ENCODE measurements at regions not wholly inside any gene's neighbourhood (a gene's known extent, or its start where the extent isn't known, plus 50 kb on each side); places are given as distances from the start of the nearest gene placed in this dataset.
"Not testable (repeated sequence)": the region's sequence is repeated elsewhere in the genome, so short reads cannot be mapped to it uniquely, and the experiment has no call there.

GRCh38 chr12:9449181-9449580 is 158.5 kb downstream of the KLRB1 start:
- peak; percentile 41 for DNase-seq

GRCh38 chr12:9448648-9449047 is 159.1 kb downstream of the KLRB1 start:
- DNase-seq = peak; percentile 86

DNA sequence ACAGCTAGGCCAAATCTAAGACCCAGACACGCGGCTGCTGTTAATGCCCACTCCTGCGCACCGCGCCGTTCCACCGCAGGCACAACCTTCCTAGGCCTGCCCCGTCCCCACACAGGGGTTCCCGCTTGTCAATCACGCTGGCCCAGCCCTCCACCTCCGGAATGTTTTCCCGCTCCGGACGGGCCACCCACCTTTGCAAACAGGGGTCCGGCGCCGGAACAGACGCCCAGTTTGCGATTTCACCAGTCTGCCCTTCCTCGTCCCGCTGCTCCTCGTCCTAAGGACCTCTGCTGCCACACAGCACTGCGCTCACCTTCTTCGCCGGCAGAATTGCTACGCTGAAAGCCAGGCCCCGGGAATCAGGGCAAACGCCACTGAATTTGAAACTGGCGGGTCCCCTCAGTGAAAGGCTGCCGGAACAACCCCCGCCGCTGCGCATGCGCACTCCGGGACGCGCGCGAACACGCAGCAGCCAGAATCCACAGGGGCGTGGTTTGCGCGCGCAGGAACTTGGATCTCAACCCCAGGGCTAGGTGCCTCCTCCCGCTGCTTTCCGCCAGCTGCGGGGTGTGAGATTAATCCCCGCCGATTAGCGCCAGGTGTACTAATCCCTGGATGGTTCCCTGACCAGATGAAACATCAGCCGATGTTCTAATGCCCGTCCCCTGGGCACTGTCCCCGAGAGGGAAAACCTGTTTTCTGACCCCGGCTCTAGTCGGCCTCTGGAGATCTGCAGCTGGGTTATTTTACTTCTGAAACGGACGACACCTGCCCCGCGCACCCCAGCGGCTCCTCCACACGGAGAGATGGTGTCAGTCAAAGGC is 159.7 kb downstream of the KLRB1 start:
- DNase-seq = peak; percentile 97

- DNase-seq = not testable (repeated sequence)
Observed at GRCh38 chr12:9446883-9447761, 160.6 kb downstream of the KLRB1 start.

DNA sequence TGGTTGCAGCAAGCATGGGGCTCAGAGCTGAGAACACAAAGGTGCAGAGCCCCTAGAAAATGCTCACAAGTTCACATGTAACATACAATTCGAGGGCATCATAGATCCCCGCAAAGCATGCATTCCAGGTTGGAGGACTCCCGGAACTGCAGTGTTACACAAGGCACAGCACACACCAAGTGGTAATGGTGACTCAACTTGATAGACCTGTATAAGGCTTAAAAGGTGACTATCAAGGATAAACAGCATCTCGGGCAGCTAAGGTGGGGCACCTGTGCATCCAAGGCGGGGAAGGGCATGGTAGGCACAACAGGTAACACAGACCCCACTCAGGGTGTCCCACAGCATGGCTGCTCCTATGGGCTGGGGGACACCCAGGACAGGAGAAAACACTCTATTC is 167.3 kb downstream of the KLRB1 start:
- not testable (repeated sequence) for DNase-seq

GRCh38 chr12:9435682-9436081 is 172.0 kb downstream of the KLRB1 start:
- not testable (repeated sequence) for DNase-seq

DNA sequence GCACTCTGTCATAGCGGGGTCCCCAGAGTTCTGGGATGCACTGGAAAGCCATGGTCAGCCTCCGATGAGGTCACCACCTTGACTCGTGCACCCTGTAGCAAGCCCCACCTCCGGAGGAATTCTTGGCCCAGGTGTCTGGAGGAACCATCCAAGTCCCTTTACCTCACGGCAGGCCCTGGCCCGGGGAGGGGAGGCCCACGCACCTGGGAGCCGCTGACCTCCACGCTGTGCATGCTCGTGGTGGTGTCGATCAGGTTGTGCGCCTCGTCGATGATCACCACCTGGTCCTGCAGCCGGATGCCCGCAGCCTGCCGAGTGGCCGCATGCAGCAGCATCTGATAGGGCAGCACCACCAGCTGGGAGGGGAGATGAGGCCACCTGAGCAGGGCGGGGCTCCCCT is 177.3 kb downstream of the KLRB1 start:
- DNase-seq = not testable (repeated sequence)

- DNase-seq = not testable (repeated sequence)
Observed at GRCh38 chr12:9428856-9429255, 178.9 kb downstream of the KLRB1 start.

- DNase-seq = not testable (repeated sequence)
Observed at GRCh38 chr12:9425429-9425828, 182.3 kb downstream of the KLRB1 start.

DNA sequence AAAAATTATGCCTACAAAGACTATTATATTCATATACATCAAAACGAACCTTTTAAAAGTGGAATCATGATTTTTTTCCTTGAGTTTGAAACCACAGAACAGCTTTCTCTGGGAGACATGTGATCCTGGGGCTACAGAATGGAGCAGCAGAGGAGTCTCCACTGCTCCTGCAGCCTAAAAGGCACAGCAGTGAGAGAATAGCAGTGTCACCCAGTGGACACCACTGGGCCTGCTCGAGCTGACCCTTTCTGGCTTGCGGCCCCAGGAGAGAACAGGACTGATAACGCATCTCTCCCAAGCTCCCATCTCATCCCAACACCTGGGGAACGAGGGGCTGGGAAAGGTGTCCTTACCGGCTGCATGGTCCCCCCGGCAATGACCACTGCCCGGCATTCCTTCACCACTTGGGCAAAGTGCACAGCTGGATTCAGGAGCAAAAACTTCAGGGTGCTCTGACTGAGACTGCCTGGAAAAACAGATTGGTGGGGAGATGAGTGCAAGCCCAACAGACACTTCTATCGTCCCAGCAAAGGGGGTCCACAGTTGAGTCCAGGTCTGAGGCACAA is 183.5 kb downstream of the KLRB1 start:
- not testable (repeated sequence) for DNase-seq

DNA sequence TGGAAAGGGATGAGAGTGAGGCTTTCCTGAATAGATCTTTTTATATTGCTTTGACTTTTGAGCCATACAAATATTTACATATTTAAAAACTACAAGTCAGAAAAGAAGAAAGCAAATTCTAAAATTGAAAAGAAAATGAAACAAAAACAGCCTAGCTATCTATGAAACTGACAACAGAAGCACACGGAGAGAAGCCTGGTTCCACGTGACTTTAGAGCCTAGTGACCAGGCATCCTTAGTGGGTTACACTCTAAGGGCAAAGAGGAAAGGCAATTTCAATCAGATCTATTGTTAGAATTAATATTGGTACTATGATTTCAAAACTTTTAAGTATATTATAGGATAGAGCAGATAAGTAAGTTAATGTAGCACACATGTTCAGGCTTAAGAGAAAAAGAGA is 185.0 kb downstream of the KLRB1 start:
- DNase-seq = not testable (repeated sequence)

- DNase-seq = not testable (repeated sequence)
Observed at GRCh38 chr12:9421520-9422086, 186.1 kb downstream of the KLRB1 start.

DNA sequence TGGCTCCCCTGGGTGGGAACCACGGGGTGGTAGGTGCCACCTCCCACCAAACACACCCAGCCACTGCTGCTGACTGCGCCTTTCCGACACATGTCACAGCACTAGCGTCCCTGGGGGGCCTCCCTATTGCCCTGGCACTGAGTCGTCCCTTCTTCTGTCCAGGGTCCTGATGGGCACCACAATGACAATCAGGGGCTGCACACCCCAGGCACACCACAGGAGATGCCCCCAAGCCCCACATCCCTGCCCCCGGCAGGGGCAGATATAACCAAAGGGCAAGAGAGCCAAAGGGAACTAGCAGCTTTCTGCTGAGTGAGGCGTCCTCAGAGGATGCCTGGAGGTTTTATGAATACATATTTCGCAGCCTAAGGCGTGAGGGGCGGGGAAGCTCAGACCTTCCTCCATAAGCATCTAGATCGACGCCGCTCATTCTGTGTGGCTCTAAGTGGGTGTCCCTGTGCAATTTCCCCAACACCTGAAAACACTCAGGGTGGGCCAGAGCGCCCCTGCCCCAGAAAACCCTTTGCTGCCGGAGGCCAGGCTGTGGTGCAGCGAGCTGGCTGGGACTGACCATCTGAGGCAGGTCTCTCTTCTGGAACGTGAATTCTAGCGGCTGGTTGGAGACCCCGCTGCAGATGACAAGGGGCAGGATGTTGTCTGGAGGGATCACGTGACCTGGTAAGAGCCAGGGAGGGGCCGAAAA is 186.7 kb downstream of the KLRB1 start:
- DNase-seq = peak; percentile 27

- DNase-seq = not testable (repeated sequence)
Observed at GRCh38 chr12:9418669-9419041, 189.1 kb downstream of the KLRB1 start.

- DNase-seq = not testable (repeated sequence)
Observed at GRCh38 chr12:9417947-9418668, 189.6 kb downstream of the KLRB1 start.

- DNase-seq = not testable (repeated sequence)
Observed at GRCh38 chr12:9417341-9417740, 190.4 kb downstream of the KLRB1 start.

GRCh38 chr12:9416346-9416745 is 191.4 kb downstream of the KLRB1 start:
- DNase-seq = not testable (repeated sequence)

- not testable (repeated sequence) for DNase-seq
Observed at GRCh38 chr12:9415898-9416297, 191.8 kb downstream of the KLRB1 start.

DNA sequence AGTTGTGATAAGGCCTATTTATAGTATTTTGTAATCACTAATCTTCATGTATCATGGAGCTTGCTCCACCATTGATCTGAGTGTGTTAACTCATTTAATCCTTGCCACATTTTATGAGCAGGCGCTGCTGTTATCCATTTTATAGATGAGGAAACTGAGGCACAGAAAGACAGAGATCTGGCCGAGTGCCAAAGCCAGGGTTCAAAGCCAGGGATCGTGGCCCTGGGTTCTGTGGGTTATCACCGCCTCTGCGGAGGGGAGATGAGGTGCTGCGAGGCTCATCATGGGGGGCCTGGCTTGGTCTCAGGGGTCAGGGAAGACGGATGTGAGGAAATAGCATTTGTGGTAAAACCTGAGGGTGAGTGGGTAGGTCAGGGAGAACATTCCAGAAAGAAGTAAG is 193.9 kb downstream of the KLRB1 start:
- DNase-seq = not testable (repeated sequence)

DNA sequence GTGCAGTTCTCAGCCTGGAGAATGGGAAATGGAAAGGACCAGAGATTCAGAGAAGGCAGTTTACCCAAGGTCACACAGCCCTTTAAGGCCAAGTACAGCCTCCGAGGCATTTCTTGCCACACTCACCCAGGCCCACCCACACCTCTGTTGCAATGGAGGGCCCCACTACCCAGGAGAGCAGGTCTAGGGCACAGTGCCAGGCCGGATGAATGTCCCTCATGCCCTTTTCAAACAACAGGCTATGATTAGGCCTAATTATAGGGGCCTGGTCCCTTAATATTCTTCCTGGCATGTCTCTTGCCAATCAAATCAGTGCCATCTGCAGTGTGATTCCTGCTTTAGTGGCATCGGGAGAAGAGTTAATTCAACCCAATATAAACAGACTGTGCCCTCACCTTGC is 195.3 kb downstream of the KLRB1 start:
- not testable (repeated sequence) for DNase-seq

DNA sequence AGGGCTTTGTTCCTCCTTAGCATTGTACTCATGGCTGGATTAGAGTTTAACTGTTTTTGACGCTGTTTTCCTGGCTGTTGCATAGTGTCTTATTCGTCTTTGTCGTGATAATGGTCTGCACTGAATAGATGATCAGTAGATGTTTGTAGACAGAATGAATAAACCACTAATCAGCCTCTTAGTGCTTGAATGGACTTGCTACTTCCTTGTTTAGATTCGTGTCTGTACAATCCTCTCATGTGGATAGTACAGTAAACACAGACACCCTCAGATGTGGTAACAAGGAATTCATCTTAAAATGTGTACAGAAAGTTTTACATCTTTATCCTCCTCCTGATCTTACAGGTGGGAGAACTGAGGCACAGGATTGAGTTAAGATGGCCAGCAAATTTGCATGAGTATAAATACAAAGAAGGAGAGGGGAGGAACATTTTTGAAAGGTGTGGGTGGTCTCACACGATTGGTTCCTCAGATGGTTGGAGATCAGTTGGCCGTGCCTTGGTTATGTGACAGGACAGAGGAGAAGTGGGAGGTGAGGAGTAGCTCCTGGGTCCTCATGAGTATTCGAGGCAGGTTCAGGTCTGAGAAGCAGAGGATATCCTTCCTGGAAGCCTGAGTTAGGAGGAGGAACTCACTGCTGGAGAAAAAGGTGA is 196.0 kb downstream of the KLRB1 start:
- DNase-seq = peak; percentile 89
